ENCODE measurements at regions not wholly inside any gene's neighbourhood (a gene's known extent, or its start where the extent isn't known, plus 50 kb on each side); places are given as distances from the start of the nearest gene placed in this dataset.

DNA sequence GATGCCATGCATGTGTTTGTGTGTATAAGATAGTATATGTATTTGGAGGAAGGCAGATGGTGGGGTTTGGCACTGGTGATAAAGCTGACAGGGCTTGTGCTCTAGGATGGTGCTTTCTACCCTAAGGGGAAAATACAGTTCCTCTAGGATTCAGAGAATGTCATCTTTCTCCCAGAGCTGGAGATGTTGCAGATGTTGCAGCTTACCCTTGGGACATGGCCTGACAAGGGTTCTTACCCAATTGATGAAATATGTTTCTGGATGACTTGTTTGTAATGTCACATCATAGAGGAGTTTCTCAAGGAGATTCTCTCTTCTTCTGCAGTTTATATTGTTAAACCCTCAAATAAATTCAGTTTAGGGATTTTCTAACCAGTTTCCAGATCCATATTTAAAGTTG is 52.5 kb upstream of the PITX2 start:
- no peak for DNase-seq

DNA sequence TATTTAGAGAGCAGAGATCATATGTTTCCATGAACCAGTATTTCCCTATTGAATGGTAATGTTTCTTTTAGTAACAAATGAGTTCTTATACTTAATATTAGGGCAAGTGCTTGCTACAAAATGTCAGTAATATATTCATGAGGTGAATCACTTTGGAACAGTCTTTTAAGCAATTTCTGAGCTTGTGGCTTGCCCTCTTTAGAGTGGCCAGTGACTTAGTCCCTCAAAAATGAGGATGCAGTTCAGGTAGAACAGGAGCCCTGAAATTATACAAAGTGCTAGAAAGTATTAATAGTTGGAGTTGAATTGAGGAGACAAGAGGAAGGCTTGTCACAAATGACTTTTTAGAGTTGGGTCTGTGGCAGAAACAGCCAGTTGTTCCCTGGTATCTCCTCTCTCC is 53.4 kb upstream of the PITX2 start:
- DNase-seq: no peak

DNA sequence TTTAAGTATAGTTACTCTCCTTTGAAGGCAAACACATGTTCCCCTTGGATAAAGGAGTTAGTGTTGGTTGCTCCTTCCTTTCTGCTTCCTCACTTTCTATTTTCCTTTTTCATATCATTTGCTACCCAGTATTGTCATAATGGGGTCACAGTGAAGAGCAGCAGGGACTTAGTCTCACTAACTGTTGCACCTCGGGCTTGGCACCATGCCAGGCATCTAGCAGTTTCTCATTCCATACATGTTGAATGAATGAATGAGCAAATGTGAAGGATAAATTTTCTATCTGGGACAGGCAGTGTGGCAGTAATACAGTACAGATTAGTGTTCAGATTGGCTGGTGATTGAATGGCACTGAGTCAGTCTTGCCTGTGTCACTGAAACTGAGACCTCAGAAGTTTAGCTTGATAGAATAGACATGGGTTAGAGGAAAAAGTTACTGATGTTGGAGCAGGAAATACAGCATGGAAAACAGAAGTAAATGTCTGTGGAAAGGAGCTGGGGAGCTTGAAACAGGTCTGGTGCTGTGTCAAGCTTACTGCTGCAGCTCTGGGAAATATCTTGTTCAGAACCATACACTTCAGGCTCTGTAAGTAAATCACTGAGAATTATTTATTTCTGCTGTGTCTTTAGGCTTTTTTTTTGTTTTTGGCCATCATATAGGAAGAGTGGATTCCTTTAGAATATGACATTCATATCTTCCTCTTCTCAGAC is 55.8 kb upstream of the PITX2 start:
- no peak for DNase-seq

DNA sequence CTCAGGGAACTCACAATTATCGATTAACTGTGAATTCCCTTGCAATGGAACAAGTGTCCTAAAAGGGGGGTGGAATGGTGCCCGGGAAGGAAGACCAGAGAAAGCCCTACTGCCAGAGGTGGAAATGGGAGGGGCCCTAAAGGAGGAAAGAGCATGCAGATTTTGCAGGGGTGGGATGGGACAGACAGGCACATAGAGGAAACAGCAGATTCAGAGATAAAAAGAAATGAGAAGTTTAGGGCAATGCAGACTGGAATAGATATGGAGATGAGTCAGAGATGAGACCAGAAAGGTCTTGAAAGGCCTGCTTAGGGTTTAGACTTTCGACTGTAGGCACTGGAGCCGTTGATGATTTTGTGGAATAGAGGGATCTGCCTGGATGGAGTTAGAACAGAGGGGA is 57.4 kb upstream of the PITX2 start:
- no peak for DNase-seq

DNA sequence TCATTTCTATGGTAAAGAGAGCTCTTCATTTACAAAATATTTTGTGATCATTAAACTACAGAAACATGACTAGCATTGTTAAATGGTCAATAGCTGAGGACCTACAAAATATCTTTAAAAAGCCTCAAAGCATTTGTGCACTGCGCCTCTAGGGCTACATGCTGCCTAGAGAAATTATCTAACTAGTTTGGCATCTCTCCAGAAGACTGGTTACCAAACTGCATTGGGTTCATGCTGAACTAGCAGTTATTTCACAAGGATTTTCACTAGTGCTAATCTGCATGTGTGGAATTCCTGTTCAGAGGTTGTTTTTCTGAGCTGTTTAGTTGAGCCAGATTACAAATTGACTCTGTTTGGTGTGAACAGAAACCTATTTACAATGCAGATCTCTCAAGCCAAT is 58.5 kb upstream of the PITX2 start:
- DNase-seq: no peak

DNA sequence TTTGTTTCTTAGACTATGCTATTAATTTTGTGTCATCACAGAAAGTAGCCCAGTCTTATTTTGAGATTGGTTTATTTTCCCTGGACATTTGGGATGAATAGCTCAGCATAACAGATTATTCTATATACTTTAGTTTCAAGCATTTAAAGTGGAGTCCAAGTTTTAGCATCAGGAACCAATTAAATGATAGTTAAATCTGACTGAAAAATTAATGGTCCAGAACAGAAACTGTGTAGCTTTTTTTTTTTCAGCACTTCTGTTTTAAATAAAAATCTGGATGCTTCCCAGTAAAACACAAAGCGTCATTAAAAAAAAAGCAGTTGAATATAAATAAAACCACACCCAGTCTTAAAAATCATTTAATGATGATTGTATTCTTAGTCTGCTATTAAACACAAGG is 59.4 kb upstream of the PITX2 start:
- DNase-seq: no peak

DNA sequence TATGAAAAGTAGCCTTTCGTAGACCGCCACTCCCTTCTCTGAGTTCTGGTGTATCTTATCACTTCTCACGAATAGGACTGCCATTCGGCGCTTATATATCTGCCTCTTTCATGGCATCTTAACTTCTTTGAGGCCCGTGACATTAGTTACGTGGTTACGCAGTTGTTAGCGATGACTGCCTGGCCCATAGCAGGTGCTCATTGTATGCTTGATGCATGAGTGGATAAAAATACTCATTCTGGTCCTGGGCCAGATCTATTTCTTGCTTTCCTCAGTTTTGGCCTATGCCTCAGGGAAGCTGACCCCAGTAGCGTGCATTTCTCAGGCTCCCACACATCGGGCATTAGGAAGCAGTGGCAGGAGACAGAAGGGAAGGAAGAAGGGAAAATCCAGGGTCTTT is 60.7 kb upstream of the PITX2 start:
- DNase-seq: no peak

DNA sequence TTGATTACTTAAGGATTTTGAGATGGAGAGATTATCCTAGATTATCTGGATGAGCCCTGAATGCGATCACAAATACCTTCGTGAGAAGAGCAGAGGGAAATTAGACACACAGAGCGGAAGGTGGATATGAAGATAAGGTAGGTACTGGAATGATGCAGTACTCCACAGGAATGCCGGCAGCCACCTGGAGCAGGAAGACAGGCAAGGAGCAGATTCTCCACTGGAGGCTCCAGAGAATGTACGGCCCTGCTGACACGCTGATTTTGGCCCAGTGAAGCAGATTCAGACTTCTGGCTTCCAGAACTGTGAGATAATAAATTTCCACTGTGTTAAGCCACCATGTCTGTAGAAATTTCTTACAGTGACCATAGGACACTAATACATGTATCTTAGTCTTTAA is 79.4 kb upstream of the PITX2 start:
- no peak for DNase-seq

DNA sequence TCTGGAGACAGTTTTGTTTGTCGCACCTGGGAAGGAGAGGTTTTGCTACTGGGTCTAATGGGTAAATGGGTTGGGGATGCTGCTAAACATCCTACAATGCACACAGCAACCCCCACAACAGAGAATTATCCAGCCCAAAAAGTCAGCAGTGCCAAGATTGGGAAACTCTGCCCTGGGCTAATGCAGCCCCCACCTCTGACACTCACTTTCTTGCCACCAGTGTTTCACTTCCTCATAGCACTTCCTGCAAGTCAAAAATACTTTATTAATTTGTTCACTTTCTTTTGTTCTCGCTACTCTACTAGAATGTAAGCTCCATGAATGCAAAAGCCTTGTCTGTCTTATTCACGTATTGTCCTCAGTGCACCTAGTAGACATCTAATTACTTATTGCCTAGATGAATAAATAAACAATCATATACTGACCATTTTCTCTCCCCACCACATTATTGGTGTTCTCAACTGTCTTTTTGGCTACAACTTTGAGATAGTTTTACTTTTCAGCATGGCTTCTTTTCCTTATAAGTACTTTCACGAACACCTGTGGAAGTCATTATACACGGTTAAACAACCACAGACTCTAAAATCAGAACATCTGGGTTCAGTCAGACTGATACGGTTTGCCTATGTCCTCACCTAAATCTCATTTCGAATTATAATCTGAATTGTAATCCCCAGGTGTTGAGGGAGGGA is 82.0 kb upstream of the PITX2 start:
- DNase-seq: no peak

DNA sequence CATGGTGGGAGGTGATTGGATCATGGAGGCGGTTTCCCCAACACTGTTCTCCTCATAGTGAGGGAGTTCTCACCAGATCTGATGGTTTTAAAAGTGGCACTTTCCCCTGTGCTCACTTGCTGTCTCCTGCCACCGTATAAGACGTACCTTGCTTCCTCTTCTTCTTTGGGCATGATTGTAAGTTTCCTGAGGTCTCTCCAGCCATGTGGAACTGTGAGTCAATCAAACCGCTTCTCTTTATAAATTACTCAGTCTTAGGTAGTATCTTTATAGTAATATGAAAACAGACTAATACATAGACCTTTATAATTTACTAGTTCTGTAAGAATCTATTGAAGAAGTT is 82.5 kb upstream of the PITX2 start:
- DNase-seq: no peak

DNA sequence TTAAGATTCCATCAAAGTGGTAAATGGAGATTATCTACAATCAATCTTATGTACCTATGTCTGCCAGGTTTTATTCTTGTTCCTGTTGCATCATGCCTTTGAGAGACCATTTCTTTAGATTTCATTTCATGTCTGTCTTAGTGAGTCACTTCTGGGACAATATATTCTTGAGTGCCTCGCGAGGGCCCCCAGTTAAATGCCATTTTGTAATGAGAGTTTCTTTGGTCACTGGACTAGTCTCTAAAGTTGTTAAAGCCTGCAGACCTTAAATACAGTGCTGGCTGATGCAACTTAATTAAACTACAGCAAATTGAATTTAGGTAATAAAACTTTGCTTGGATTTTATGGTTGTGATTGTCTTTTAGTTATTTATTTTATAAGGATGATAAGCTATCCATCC is 87.2 kb upstream of the PITX2 start:
- no peak for DNase-seq

DNA sequence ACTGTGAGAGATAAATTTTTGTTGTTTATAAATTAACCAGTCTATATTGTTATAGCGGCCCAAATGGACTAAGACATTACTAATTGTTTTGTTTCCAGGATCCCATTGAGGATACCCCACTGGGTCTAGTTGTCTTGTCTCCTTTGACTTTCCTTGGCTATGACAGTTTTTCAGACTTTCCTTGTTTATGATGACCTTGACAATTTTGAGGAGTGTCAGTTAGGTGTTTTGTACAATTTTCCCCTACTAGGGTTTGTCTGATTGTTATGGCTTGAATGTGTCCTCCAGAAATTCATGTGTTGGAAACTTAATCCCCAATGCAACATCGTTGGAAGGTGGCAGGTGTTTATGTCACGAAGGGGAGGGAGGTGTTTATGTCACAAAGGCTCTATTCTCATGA is 89.6 kb upstream of the PITX2 start:
- no peak for DNase-seq

DNA sequence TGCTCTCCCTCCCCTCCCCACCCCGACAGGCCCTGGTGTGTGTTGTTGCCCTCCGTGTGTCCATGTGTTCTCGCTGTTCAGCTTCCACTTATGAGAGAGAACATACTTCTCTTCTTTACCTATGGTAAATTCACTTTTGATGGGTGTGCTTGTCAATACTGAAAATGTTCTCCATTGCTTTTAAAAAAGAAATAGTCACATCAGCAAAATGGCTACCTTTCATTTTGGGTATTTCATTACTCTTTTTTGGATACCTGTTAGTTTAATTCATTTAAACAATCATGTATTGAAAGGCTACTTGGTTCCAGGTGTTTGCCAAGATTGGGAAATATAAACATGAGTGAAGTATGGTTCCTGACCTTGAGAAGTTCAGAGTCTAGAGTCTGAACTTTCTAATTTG is 107.4 kb upstream of the PITX2 start:
- no peak for DNase-seq

DNA sequence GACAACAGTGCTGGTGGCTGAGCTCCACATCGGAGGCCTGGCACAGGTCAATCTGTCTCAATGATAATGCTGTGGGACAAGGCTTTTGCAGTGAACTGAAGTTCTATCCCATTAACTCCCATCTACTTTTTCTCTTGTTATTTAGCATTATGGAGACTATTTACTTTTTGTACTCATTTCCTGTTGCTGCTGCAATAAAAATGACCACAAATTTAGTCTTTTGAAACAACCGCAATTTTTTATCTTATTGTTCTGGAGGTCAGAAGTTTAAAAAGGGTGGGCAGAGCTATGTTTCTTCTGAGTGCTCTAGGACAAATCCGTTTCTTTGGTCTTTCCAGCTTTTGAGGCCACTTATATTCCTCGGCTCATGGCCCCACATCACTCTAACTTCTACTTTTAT is 111.0 kb upstream of the PITX2 start:
- DNase-seq: no peak

DNA sequence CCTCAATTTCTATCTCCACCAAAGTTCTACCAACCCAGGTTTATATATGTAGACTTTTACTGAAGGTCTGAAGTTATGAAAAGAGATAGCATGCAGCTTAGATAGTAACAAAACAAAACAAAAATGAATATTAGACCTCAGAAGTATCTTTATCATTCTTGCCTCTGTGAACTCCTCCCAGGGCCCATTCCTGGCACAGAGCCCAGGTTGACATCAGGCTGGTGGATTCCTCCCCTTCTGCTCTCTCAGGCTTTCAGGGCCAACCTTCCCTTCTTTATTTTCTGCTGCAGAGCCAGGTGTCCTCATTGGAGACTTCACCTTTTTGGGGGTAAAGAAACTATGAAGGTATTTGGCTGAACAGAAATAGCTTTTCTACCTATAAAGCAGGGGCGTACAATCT is 112.8 kb upstream of the PITX2 start:
- no peak for DNase-seq

DNA sequence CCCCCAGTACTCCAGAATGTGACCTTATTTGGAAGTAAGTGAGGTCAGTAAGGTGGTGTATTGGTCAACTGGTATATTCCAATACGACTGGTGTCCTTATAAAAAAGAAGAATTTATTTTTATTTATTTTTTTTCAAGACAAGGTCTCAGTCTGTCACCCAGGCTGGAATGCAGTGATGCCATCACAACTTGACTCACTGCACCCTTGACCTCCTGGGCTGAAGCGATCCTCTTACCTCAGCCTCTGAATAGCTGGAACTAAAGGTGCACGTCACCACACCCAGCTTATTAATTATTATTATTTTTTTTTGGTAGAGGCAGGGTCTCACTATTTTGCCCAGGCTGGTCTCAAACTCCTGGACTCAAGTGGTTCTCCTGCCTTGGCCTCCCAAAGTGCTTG is 115.1 kb upstream of the PITX2 start:
- no peak for DNase-seq

DNA sequence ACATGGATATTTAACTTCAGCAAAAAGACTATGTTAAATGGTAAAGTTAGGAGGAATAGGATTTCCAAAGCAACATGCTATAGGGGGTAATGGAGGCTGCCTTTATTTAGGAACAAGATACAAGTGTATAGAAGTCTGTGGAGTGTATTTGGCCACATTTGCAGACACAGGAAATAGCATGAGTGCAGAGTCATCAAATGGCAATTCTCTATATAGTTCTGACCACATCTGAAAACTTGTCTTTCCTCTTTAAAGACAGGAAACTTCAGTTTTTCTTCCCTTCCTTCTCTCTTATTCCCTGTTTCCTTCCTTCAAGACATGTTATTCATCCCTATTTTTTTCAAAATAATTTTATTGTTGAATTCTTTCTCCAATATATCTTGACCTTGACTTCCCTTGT is 119.3 kb upstream of the PITX2 start:
- no peak for DNase-seq

DNA sequence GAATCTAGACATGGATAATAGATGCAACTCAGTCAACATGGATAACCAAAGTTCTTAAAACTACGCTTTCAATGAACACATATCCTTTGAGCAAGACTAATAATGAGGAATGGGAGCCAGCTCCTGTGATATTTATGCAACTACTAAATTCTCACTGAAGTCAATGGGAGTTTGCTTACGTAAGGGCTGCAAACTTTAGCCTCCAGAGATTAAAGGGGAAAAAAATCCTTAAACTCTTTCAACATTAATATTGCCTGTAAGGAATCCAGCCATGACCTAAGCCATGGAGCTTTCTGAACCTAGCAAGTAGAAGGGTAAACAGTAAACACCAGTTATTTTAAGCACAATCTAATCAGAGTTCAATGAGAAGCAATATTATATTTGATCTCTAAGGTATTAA is 125.2 kb upstream of the PITX2 start:
- no peak for DNase-seq

DNA sequence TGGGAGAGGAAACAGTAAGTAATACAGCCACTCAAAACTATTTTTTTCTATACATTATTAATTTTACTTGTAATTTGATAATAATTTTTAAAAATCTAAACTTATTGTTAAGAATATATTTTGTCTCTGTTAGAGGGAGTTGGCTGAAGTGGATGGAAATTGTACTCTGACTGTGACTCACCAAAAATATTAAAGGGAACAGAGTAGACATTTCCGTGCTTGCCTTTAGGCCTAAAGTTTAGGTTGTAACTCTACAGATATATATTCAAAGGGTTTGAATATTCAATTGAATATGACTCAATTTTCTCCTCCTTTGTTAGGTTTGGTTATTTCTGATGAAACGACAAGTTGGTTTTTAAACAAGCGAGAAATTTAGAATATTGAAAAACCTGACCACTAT is 128.3 kb upstream of the PITX2 start:
- no peak for DNase-seq

DNA sequence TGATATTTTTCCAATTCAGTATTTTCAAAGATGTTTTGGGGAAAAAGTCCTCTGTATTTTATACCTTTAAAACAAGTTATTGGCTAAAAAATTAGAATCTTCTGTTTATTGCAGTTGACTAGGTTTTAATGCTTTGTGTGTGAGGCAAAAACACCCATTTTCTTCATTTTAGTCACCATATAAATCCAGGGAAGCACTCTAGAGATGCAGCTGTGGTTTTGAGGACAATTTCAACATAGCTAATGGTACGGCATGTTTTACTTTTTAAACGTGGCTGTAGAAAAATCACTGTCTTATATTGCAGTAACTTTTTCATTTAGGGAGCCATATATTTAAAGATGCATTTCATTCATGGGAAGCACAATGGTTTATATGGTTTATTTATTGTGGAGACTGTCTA is 129.1 kb upstream of the PITX2 start:
- no peak for DNase-seq

DNA sequence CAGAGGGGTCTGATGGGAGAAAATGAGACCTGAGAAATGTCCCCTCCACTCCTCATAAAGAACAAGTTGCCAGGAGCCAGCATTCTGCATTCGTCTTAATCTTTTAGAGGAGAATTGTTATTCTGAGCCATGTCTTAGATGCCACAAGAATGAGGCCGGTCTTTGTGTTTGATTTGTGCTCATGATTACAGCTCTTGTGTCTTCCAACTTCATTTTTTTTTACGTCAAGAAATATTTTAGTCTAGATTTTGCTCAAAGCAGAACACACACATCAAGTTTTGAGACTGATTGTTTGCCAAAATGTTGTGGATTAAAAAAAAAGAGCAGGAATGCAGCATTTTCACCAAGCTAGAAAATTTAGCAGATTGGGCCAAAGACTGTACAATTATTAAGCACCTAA is 130.6 kb upstream of the PITX2 start:
- no peak for DNase-seq

DNA sequence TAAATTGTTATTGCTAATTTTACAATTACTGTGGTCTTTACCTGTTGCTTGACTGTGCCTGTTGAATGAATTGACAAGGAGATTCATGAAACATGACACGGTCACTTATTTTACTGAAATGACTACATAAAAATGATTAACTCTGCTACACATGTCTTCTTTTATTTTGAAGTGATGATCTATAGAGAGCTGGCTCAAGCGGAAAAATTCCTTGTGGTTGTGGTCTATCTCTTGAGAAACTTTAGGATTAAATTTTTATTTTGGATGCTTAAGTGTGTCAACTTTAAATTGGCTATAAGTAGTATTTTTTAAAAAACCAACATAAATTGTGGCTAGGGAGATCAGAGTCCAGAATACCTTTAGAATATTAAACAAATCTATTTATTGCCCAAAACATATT is 131.8 kb upstream of the PITX2 start:
- DNase-seq: no peak

DNA sequence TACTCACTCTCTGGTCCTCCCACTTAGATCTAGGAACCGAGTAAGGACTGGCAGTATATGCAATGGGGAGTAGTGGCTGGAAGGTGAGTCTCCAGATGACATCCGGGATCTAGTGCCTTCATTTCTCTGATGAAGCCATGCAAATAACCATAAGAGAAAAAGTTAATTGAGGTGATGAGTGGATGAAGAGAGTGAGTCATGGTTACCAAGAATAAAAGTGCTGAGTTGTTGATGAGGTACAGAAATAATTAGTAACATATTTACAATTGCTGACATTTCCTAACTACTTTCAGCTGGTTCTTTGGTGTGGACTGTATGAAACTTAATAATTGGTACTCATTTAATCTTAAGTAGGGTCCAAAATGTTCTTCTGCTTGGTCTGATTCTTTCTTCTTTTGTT is 146.7 kb upstream of the PITX2 start:
- no peak for DNase-seq

DNA sequence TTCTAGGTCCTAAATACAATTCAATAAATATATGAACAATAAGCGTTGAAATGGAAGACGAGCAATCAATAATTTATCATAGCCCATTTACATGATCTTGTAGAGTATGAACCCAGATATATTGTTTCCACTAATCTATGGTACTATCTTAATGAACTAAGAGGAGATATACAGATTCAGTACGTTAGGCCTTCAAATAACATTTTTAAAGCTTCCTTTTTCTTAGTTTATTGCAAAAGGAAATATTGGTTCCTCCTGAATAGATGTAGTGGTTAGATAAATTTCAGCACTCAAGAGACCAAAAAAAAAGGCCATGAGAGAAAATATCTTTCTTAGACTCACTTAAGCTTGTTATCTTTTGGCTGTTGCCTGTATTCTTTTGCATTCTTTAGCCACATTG is 147.5 kb upstream of the PITX2 start:
- no peak for DNase-seq

DNA sequence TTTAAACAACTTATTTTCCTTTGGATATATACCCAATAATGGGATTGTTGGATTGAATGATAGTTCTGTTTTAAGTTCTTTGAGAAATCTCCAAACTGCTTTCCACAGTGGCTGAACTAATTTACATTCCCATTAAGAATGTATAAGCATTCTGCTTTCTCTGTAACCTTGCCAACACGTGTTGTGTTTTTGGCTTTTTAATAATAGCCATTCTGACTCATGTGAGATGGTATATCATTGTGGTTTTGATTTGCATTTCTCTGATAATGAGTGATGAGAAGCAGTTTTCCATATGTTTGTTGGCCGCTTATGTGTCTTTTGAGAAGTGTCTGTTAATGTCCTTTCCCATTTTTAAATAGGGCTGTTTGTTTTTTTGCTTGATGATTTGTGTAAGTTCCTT is 155.6 kb upstream of the PITX2 start:
- no peak for DNase-seq
